CD14-positive monocyte (primary cell): ENCODE measurements at regions not wholly inside any gene's neighbourhood (a gene's known extent, or its start where the extent isn't known, plus 50 kb on each side); places are given as distances from the start of the nearest gene placed in this dataset.

Experiments
- DNase-seq, 3 donors: peaks; one replicate each; pipeline ENCODE4 v3.0.0-alpha.2; 2011 to 2022
- H2AFZ ChIP-seq: 2 replicates; pipeline ENCODE4 v1.6.0; 2012; ENCODE audit warnings: mild to moderate bottlenecking, low read depth, low read length, inconsistent platforms; ENCODE audit not compliant: insufficient read depth, poor library complexity, severe bottlenecking
- H3K27ac ChIP-seq, 2 donors: 1 replicate in 1 of 2; 2 replicates in 1 of 2; pipeline ENCODE4 v1.5.1; 2012 to 2013; ENCODE audit warnings: low read length in 2 of 2, control low read depth in 1 of 2, inconsistent platforms in 1 of 2, low read depth in 1 of 2, mild to moderate bottlenecking in 1 of 2
- H3K27me3 ChIP-seq, 2 donors: one replicate each; pipeline versions ENCODE4 v1.6.0 to v1.6.1; 2011 to 2013; ENCODE audit warnings: low read length in 2 of 2; ENCODE audit not compliant: control insufficient read depth in 2 of 2, insufficient read depth in 2 of 2
- H3K36me3 ChIP-seq, 2 donors: replicated peaks in 1 of 2; 1 replicate in 1 of 2; 2 replicates in 1 of 2; pipeline versions ENCODE4 v1.5.1 to v1.6.1; 2012 to 2013; ENCODE audit warnings: low read length in 2 of 2, control low read depth in 1 of 2, inconsistent platforms in 1 of 2, mild to moderate bottlenecking in 1 of 2; ENCODE audit not compliant: insufficient read depth in 2 of 2, control insufficient read depth in 1 of 2
- H3K4me1 ChIP-seq, 2 donors: 1 replicate in 1 of 2; 2 replicates in 1 of 2; pipeline versions ENCODE4 v1.5.1 to v1.6.1; 2012 to 2013; ENCODE audit warnings: low read length in 2 of 2, control low read depth in 1 of 2, inconsistent platforms in 1 of 2, mild to moderate bottlenecking in 1 of 2, moderate library complexity in 1 of 2; ENCODE audit not compliant: insufficient read depth in 2 of 2, control insufficient read depth in 1 of 2
- H3K4me2 ChIP-seq: replicated peaks from 2 replicates; pipeline ENCODE3; 2012; ENCODE audit warnings: low read length, moderate library complexity, mild to moderate bottlenecking; ENCODE audit not compliant: poor library complexity, severe bottlenecking; ENCODE audit errors: extremely low read depth
- H3K4me3 ChIP-seq, 3 experiments: fragments of 200-600 bp in 1 of 3; sonication (generic) in 1 of 3; replicated peaks in 1 of 3; 1 replicate in 2 of 3; 2 replicates in 1 of 3; pipeline ENCODE4 v1.5.1; 2011 to 2013; ENCODE audit warnings: low read length in 3 of 3, mild to moderate bottlenecking in 3 of 3, control low read depth in 2 of 3, low read depth in 2 of 3, inconsistent platforms in 1 of 3, moderate library complexity in 1 of 3
- H3K79me2 ChIP-seq: 2 replicates; pipeline ENCODE4 v1.6.0; 2012; ENCODE audit warnings: mild to moderate bottlenecking, control low read depth, inconsistent platforms, low read length, moderate library complexity; ENCODE audit not compliant: insufficient read depth
- H3K9ac ChIP-seq: 2 replicates; pipeline ENCODE4 v1.6.0; 2017; ENCODE audit warnings: low read length, mild to moderate bottlenecking; ENCODE audit not compliant: insufficient read depth, poor library complexity, severe bottlenecking
- H3K9me3 ChIP-seq, 2 donors: replicated peaks in 1 of 2; 1 replicate in 1 of 2; 2 replicates in 1 of 2; pipeline versions ENCODE4 v1.5.1 to v1.6.1; 2012 to 2013; ENCODE audit warnings: low read length in 2 of 2, control low read depth in 1 of 2; ENCODE audit not compliant: control insufficient read depth in 1 of 2, insufficient read depth in 1 of 2
- H4K20me1 ChIP-seq: 2 replicates; pipeline ENCODE4 v1.6.0; 2012; ENCODE audit warnings: mild to moderate bottlenecking, low read length, control low read depth, moderate library complexity; ENCODE audit not compliant: insufficient read depth
- H3K27ac Mint-ChIP-seq, 7 donors: one replicate each; pipeline ENCODE4 v1.8.0; 2020; ENCODE audit warnings: mild to moderate bottlenecking in 7 of 7, mixed read lengths in 7 of 7, moderate library complexity in 6 of 7, inconsistent platforms in 2 of 7
- H3K27me3 Mint-ChIP-seq, 3 donors: one replicate each; pipeline ENCODE4 v1.8.0; 2021 to 2022; ENCODE audit warnings: low read depth in 3 of 3, mild to moderate bottlenecking in 3 of 3, mixed read lengths in 3 of 3, moderate library complexity in 3 of 3, inconsistent platforms in 1 of 3
- H3K36me3 Mint-ChIP-seq, 2 donors: one replicate each; pipeline ENCODE4 v1.8.0; 2020; ENCODE audit warnings: mixed read lengths in 2 of 2, inconsistent platforms in 1 of 2, mild to moderate bottlenecking in 1 of 2
- H3K4me1 Mint-ChIP-seq: one replicate; pipeline ENCODE4 v1.8.0; 2020; ENCODE audit warnings: mild to moderate bottlenecking, mixed read lengths
- H3K4me3 Mint-ChIP-seq, 2 donors: one replicate each; pipeline ENCODE4 v1.8.0; 2020; ENCODE audit warnings: mild to moderate bottlenecking in 2 of 2, mixed read lengths in 2 of 2, moderate library complexity in 1 of 2
- H3K9me3 Mint-ChIP-seq, 7 donors: one replicate each; pipeline ENCODE4 v1.8.0; 2020 to 2022; ENCODE audit warnings: mixed read lengths in 7 of 7, mild to moderate bottlenecking in 6 of 7, moderate library complexity in 6 of 7, inconsistent platforms in 2 of 7
- WGBS: methylation state at CpG from one replicate; pipeline ENCODE4 v1.1.5; 2013; ENCODE audit warnings: missing lambda C conversion rate; ENCODE audit not compliant: insufficient coverage; 5-methylcytosine and 5-hydroxymethylcytosine counted together
- intact Hi-C, 2 donors: fragments of 100-400 bp; cut with micrococcal nuclease; formaldehyde crosslinking; loops; one replicate each; pipeline versions ENCODE4 v1.15.0 to v1.15.1; 2023
- TF ChIP-seq, protein P1 (sequence below): fragments of 200-600 bp; IDR thresholded peaks from one replicate; pipeline ENCODE4 v1.8.0; 2022; ENCODE audit warnings: antibody characterized with exemption, mild to moderate bottlenecking

DNA sequence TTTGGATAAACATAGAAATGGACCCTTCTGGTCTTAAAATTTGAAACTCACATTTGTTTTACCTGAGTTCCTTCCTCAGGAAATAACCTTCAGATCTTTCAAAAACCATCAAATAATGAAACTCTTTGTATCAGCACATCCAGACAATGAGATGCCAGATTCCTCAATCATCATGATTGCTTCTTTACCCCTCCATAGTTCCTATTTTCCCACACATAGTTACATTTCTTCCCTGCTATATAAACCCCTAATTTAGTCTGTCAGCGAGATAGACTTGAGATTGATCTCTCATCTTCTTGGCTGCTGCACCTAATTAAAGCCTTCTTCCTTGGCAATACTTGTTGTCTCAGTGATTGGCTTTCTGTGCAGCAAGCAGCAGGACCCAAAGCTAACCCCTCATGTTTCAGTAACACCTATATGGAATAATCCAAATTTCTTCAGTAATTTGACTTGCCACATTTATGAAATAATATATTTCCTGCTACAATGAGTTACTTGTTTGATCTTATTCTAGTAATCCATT, 83.9 kb upstream of the BANK1 start:
- Mint-ChIP-seq H3K9me3 (peaks cover 2 to 10% (median 6%) of the 10 kb centered on the region in 7 donors), H3K27ac (no peak overlapping the region), H3K4me1 (peaks cover 3% of the 10 kb centered on the region), H3K27me3 (peaks cover 0 to 2% (median 0%) of the 10 kb centered on the region in 3 donors), H3K36me3 (peaks cover 0 to 3% of the 10 kb centered on the region in 2 donors), H3K4me3 (no peak overlapping the region)
- no CpG with 5 or more reads among the region's 1 CpG for WGBS
- Histone ChIP-seq H3K27me3 (no peaks in the 10 kb centered on the region), H3K4me2 (no peak overlapping the region), H3K36me3 (no peaks in the 10 kb centered on the region), H3K4me1 (no peaks in the 10 kb centered on the region), H3K79me2 (no peaks in the 10 kb centered on the region), H3K27ac (no peak overlapping the region), H3K9ac (no peak overlapping the region), H3K4me3 (no peak overlapping the region), H3K9me3 (peaks cover 3 to 7% of the 10 kb centered on the region in 2 donors), H2AFZ (no peak overlapping the region), H4K20me1 (no peaks in the 10 kb centered on the region)
- DNase-seq: no peak
- TF ChIP-seq, protein P1, sequence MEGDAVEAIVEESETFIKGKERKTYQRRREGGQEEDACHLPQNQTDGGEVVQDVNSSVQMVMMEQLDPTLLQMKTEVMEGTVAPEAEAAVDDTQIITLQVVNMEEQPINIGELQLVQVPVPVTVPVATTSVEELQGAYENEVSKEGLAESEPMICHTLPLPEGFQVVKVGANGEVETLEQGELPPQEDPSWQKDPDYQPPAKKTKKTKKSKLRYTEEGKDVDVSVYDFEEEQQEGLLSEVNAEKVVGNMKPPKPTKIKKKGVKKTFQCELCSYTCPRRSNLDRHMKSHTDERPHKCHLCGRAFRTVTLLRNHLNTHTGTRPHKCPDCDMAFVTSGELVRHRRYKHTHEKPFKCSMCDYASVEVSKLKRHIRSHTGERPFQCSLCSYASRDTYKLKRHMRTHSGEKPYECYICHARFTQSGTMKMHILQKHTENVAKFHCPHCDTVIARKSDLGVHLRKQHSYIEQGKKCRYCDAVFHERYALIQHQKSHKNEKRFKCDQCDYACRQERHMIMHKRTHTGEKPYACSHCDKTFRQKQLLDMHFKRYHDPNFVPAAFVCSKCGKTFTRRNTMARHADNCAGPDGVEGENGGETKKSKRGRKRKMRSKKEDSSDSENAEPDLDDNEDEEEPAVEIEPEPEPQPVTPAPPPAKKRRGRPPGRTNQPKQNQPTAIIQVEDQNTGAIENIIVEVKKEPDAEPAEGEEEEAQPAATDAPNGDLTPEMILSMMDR: no peak
- intact Hi-C loops: no loop called here

GRCh38 chr4:101701551-101701950, 89.0 kb upstream of the BANK1 start:
- Histone ChIP-seq H3K27me3 (no peaks in the 10 kb centered on the region), H3K36me3 (no peaks in the 10 kb centered on the region), H4K20me1 (no peaks in the 10 kb centered on the region), H3K4me3 (no peak overlapping the region), H3K9me3 (peaks cover 0 to 4% of the 10 kb centered on the region in 2 donors), H3K79me2 (no peaks in the 10 kb centered on the region), H3K9ac (no peak overlapping the region), H3K27ac (no peak overlapping the region), H3K4me2 (no peak overlapping the region), H3K4me1 (peaks cover 0 to 5% of the 10 kb centered on the region in 2 donors), H2AFZ (no peak overlapping the region)
- no CpG with 5 or more reads among the region's 1 CpG for WGBS
- H3K36me3 Mint-ChIP-seq: peaks cover 0 to 1% of the 10 kb centered on the region in 2 donors
- TF ChIP-seq, protein P1: no peak
- no peak for DNase-seq
- H3K4me3 Mint-ChIP-seq: no peak overlapping the region
- H3K9me3 Mint-ChIP-seq: peaks cover 0 to 7% (median 3%) of the 10 kb centered on the region in 7 donors
- intact Hi-C loops: no loop called here
- H3K27ac Mint-ChIP-seq: no peak overlapping the region
- no peaks in the 10 kb centered on the region for H3K27me3 Mint-ChIP-seq
- H3K4me1 Mint-ChIP-seq: peaks cover 9% of the 10 kb centered on the region
